ENCODE measurements at regions not wholly inside any gene's neighbourhood (a gene's known extent, or its start where the extent isn't known, plus 50 kb on each side); places are given as distances from the start of the nearest gene placed in this dataset.

DNA sequence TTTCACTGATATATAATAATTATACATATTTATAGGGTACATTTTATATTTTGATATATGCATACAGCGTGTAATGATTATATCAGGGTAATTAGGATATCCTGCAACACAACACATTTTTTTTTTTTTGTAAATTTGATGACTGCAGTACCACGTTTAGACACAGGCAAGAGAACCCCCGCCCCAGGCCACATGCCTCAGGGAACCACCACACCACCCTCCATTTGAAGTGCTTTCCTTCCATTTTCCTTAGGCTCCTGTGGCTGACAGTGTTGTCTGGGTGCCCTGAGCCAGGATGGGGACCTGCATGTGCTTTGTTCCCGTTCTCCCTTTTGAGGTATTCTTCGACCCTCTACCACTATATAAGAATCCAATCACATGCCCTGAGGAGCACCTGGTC lies 161.6 kb upstream of the CTAGE1 start:
- no peak for TF ChIP-seq REST (IDR thresholded peaks at IDR 0.05; ENCODE audit: insufficient read depth in 1 of 2, low read depth in 2 of 2, low read length in 2 of 2)
- no peak for TF ChIP-seq SIN3A (IDR thresholded peaks at IDR 0.05; ENCODE audit: borderline replicate concordance, insufficient read depth, low read length)
- no peak for TF ChIP-seq POLR2AphosphoS5 (IDR thresholded peaks at IDR 0.05; ENCODE audit: low read depth, low read length)
- TF ChIP-seq TAF1 (IDR thresholded peaks at IDR 0.05; ENCODE audit: borderline replicate concordance, insufficient read depth, low read length) = no peak
- no peak for TF ChIP-seq FOXP2 (optimal IDR thresholded peaks at IDR 0.05; ENCODE audit: borderline replicate concordance, extremely low read depth, extremely low read length, insufficient read depth)

DNA sequence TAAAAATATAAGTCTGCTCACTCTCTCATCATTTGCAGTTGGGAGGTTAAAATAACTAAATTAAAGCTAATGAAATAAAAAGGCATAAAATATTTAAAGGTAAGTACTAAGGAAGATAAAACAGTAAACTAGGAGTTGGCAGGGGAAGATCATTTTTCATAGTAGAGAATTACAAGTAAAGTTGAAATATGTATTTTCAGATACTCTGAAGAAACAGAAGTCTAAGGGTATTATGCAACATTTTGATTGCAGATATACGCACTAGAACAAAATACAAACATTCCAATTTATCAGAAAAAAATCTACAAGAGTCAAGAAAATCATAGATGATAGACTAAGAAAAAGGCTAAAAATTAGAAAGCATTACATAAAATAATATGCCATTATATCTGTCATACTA lies 167.6 kb upstream of the CTAGE1 start:
- TF ChIP-seq TAF1 (IDR thresholded peaks at IDR 0.05; ENCODE audit: borderline replicate concordance, insufficient read depth, low read length) = no peak
- TF ChIP-seq REST (IDR thresholded peaks at IDR 0.05; ENCODE audit: insufficient read depth in 1 of 2, low read depth in 2 of 2, low read length in 2 of 2) = no peak
- TF ChIP-seq SIN3A (IDR thresholded peaks at IDR 0.05; ENCODE audit: borderline replicate concordance, insufficient read depth, low read length) = no peak
- TF ChIP-seq FOXP2 (optimal IDR thresholded peaks at IDR 0.05; ENCODE audit: borderline replicate concordance, extremely low read depth, extremely low read length, insufficient read depth) = no peak
- no peak for TF ChIP-seq POLR2AphosphoS5 (IDR thresholded peaks at IDR 0.05; ENCODE audit: low read depth, low read length)

GRCh38 chr18:22585821-22586220 lies 168.1 kb upstream of the CTAGE1 start:
- TF ChIP-seq FOXP2 (optimal IDR thresholded peaks at IDR 0.05; ENCODE audit: borderline replicate concordance, extremely low read depth, extremely low read length, insufficient read depth) (no peak), REST (IDR thresholded peaks at IDR 0.05; ENCODE audit: insufficient read depth in 1 of 2, low read depth in 2 of 2, low read length in 2 of 2) (no peak), TAF1 (IDR thresholded peaks at IDR 0.05; ENCODE audit: borderline replicate concordance, insufficient read depth, low read length) (no peak), POLR2AphosphoS5 (IDR thresholded peaks at IDR 0.05; ENCODE audit: low read depth, low read length) (no peak), SIN3A (IDR thresholded peaks at IDR 0.05; ENCODE audit: borderline replicate concordance, insufficient read depth, low read length) (no peak)

- TF ChIP-seq TAF1 (IDR thresholded peaks at IDR 0.05; ENCODE audit: borderline replicate concordance, insufficient read depth, low read length) = no peak
- no peak for TF ChIP-seq REST (IDR thresholded peaks at IDR 0.05; ENCODE audit: insufficient read depth in 1 of 2, low read depth in 2 of 2, low read length in 2 of 2)
- TF ChIP-seq FOXP2 (optimal IDR thresholded peaks at IDR 0.05; ENCODE audit: borderline replicate concordance, extremely low read depth, extremely low read length, insufficient read depth) = no peak
- TF ChIP-seq POLR2AphosphoS5 (IDR thresholded peaks at IDR 0.05; ENCODE audit: low read depth, low read length) = no peak
- TF ChIP-seq SIN3A (IDR thresholded peaks at IDR 0.05; ENCODE audit: borderline replicate concordance, insufficient read depth, low read length) = no peak
Observed at GRCh38 chr18:22591222-22591621, 173.5 kb upstream of the CTAGE1 start.

DNA sequence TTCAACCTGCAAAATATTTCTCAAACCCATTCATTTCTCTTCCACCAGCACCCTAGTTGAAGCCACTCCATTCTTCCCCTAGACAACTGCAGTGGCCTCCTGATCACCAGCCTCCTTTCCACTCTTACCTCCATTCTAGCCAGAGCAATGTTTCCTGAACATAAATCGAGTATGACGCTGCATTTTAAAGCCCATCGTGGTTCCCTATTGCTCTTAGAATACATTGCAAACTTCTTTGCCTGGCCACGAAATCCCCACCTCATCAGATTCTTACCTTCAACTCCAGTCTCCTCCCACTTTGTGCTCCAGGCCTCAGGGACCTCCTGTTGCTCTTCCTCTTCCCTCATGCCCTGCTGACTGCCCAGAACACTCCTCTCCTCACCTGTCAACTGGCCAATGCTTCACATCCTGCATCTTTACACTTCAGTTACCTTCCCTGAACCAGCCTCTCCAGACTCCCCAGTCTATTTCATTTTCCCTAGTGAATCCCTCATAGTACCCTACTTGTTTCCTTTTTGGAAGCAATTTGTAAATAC lies 176.5 kb upstream of the CTAGE1 start:
- no peak for TF ChIP-seq POLR2AphosphoS5 (IDR thresholded peaks at IDR 0.05; ENCODE audit: low read depth, low read length)
- no peak for TF ChIP-seq SIN3A (IDR thresholded peaks at IDR 0.05; ENCODE audit: borderline replicate concordance, insufficient read depth, low read length)
- no peak for TF ChIP-seq REST (IDR thresholded peaks at IDR 0.05; ENCODE audit: insufficient read depth in 1 of 2, low read depth in 2 of 2, low read length in 2 of 2)
- TF ChIP-seq TAF1 (IDR thresholded peaks at IDR 0.05; ENCODE audit: borderline replicate concordance, insufficient read depth, low read length) = no peak
- no peak for TF ChIP-seq FOXP2 (optimal IDR thresholded peaks at IDR 0.05; ENCODE audit: borderline replicate concordance, extremely low read depth, extremely low read length, insufficient read depth)
